Pancreas (tissue), 10 donors: ENCODE measurements at regions not wholly inside any gene's neighbourhood (a gene's known extent, or its start where the extent isn't known, plus 50 kb on each side); places are given as distances from the start of the nearest gene placed in this dataset.
A peak's percentile ranks its signal among the peaks of the same experiment; 100 is the strongest.
"Not testable (repeated sequence)": the region's sequence is repeated elsewhere in the genome, so short reads cannot be mapped to it uniquely, and the experiment has no call there.

Experiments used
- ATAC-seq, 4 donors: fragments of 200-7000 bp; cut with Tn5 transposase; one replicate each; pipeline versions ENCODE4 v1.8.0 to v1.9.1; 2020; ENCODE audit warnings: mild to moderate bottlenecking in 4 of 4, moderate library complexity in 4 of 4
- DNase-seq, 6 donors: peaks; one replicate each; pipeline ENCODE4 v3.0.0-alpha.2; 2020
- FAIRE-seq: peaks from 2 replicates; lab custom pipeline; 2012; peaks lifted over from hg19 to GRCh38; lab: Jason Lieb, UNC
- H3K27ac ChIP-seq, 4 donors: fragments of 200-600 bp; sonication (generic); 1 replicate in 3 of 4; 2 replicates in 1 of 4; pipeline versions ENCODE4 v1.5.0 to v1.8.0; 2020
- H3K27me3 ChIP-seq, 4 donors: fragments of 200-600 bp; one replicate each; pipeline ENCODE4 v1.8.0; 2021
- H3K36me3 ChIP-seq, 3 donors: fragments of 200-600 bp; sonication (generic) in 1 of 3; one replicate each; pipeline versions ENCODE4 v1.5.0 to v1.8.0; 2020 to 2021
- H3K4me1 ChIP-seq, 3 donors: fragments of 200-600 bp; one replicate each; pipeline ENCODE4 v1.8.0; 2021
- H3K4me3 ChIP-seq, 4 donors: fragments of 200-600 bp; sonication (generic) in 2 of 4; one replicate each; pipeline versions ENCODE4 v1.5.0 to v1.8.0; 2020 to 2021
- H3K9me3 ChIP-seq, 4 donors: fragments of 200-600 bp; one replicate each; pipeline ENCODE4 v1.8.0; 2021
- WGBS, 2 donors: extraction: QIAGEN DNeasy Blood & Tissue Kit; methylation state at CpG; one replicate each; pipeline ENCODE4 v1.1.7; 2013; 5-methylcytosine and 5-hydroxymethylcytosine counted together
- intact Hi-C, 3 donors: fragments of 100-400 bp; cut with DNase I; formaldehyde crosslinking; loops; one replicate each; pipeline versions ENCODE4 v1.11.1 to v1.14.2; 2022
- donor health status: healthy with polysubstance abuse.
- donor health status: DM: no; HTN: no; CAD: no; lungs with moderate emphysema.
- donor health status: DM: no; HTN: no; CAD: no.
- donor health status: control.
- donor health status: control.
- donor health status: Bipolar disorder and iron deficiency.
- donor health status: DM: yes; HTN: yes; CAD: no.
- donor health status: DM: no; HTN: no; CAD: no.
- donor health status: DM: no; HTN: no; CAD: no.
- donor health status: DM: yes; HTN: yes; CAD: no.

- FAIRE-seq, intact Hi-C loops, ATAC-seq, DNase-seq, H3K36me3 ChIP-seq, H3K9me3 ChIP-seq, H3K27me3 ChIP-seq, H3K4me3 ChIP-seq, H3K27ac ChIP-seq, H3K4me1 ChIP-seq: not testable (repeated sequence)
- WGBS, 2 donors = no CpG with 5 or more reads among the region's 12 CpGs
Measured at GRCh38 chr21:6538320-6538719, 3983.1 kb upstream of the TPTE start.

GRCh38 chr21:6539688-6540087 is 3981.7 kb upstream of the TPTE start:
- ATAC-seq, intact Hi-C loops, H3K4me1 ChIP-seq, H3K27ac ChIP-seq, H3K9me3 ChIP-seq, FAIRE-seq, H3K27me3 ChIP-seq, DNase-seq, H3K4me3 ChIP-seq, H3K36me3 ChIP-seq: not testable (repeated sequence)
- WGBS, 2 donors = no CpG with 5 or more reads among the region's 7 CpGs

- no CpG with 5 or more reads among the region's 11 CpGs for WGBS, 2 donors
- H3K4me1 ChIP-seq, DNase-seq, FAIRE-seq, intact Hi-C loops, H3K36me3 ChIP-seq, H3K9me3 ChIP-seq, H3K27ac ChIP-seq, H3K4me3 ChIP-seq, H3K27me3 ChIP-seq: not testable (repeated sequence)
- peak; percentile 88 to 96 (median 92) for ATAC-seq
Measured at GRCh38 chr21:6541036-6541435, 3980.3 kb upstream of the TPTE start.

GRCh38 chr21:6545288-6545687 is 3976.1 kb upstream of the TPTE start:
- H3K9me3 ChIP-seq, H3K4me1 ChIP-seq, H3K27ac ChIP-seq, H3K27me3 ChIP-seq, H3K4me3 ChIP-seq, FAIRE-seq, H3K36me3 ChIP-seq, DNase-seq, intact Hi-C loops: not testable (repeated sequence)
- no CpG with 5 or more reads among the region's 33 CpGs for WGBS, 2 donors
- peak in 3 of 4 donors; percentile 34 to 89 (median 62) for ATAC-seq

- H3K9me3 ChIP-seq, intact Hi-C loops, H3K27me3 ChIP-seq, H3K27ac ChIP-seq, FAIRE-seq, ATAC-seq, H3K4me1 ChIP-seq, H3K36me3 ChIP-seq, DNase-seq, H3K4me3 ChIP-seq: not testable (repeated sequence)
- no CpG with 5 or more reads among the region's 23 CpGs for WGBS, 2 donors
Measured at GRCh38 chr21:6551045-6551444, 3970.3 kb upstream of the TPTE start.

GRCh38 chr21:6553505-6554376 is 3967.6 kb upstream of the TPTE start:
- peak in 3 of 4 donors; percentile 12 to 23 (median 19) for ATAC-seq
- H3K36me3 ChIP-seq, H3K4me1 ChIP-seq, FAIRE-seq, H3K4me3 ChIP-seq, H3K27ac ChIP-seq, H3K27me3 ChIP-seq, intact Hi-C loops, DNase-seq, H3K9me3 ChIP-seq: not testable (repeated sequence)
- WGBS, 2 donors = no CpG with 5 or more reads among the region's 24 CpGs

GRCh38 chr21:6554377-6554864 is 3967.0 kb upstream of the TPTE start:
- FAIRE-seq, DNase-seq: not testable (repeated sequence)
- peak; percentile 28 to 86 (median 78) for ATAC-seq

GRCh38 chr21:6556516-6556915 is 3964.9 kb upstream of the TPTE start:
- H3K9me3 ChIP-seq, H3K36me3 ChIP-seq, intact Hi-C loops, H3K27ac ChIP-seq, H3K27me3 ChIP-seq, DNase-seq, ATAC-seq, H3K4me1 ChIP-seq, H3K4me3 ChIP-seq, FAIRE-seq: not testable (repeated sequence)
- WGBS, 2 donors = no CpG with 5 or more reads among the region's 3 CpGs

More at GRCh38 chr21:6554377-6554864, 3967.0 kb upstream of the TPTE start:
- H3K27ac ChIP-seq, H3K4me1 ChIP-seq, H3K9me3 ChIP-seq, H3K27me3 ChIP-seq, H3K4me3 ChIP-seq, H3K36me3 ChIP-seq, intact Hi-C loops: not testable (repeated sequence)
- WGBS, 2 donors = no CpG with 5 or more reads among the region's 9 CpGs

GRCh38 chr21:6557415-6557814 is 3964.0 kb upstream of the TPTE start:
- H3K4me1 ChIP-seq, H3K27ac ChIP-seq, H3K27me3 ChIP-seq, H3K36me3 ChIP-seq, H3K9me3 ChIP-seq, FAIRE-seq, ATAC-seq, H3K4me3 ChIP-seq, intact Hi-C loops: not testable (repeated sequence)
- peak in 1 of 6 donors; percentile 2 for DNase-seq
- 77 to 88% methylated on average over 2 to 4 of the region's 14 CpGs for WGBS, 2 donors

- H3K4me1 ChIP-seq, DNase-seq, H3K36me3 ChIP-seq, intact Hi-C loops, H3K27me3 ChIP-seq, ATAC-seq, H3K27ac ChIP-seq, FAIRE-seq, H3K4me3 ChIP-seq, H3K9me3 ChIP-seq: not testable (repeated sequence)
- 100% methylated on average over 1 of the region's 10 CpGs; no CpG with 5 or more reads in 1 of the 2 donors for WGBS, 2 donors
Measured at GRCh38 chr21:6561168-6561567, 3960.2 kb upstream of the TPTE start.

- FAIRE-seq, H3K4me3 ChIP-seq, H3K4me1 ChIP-seq, H3K9me3 ChIP-seq, H3K27me3 ChIP-seq, ATAC-seq, H3K27ac ChIP-seq, H3K36me3 ChIP-seq, intact Hi-C loops: not testable (repeated sequence)
- peak in 1 of 6 donors; percentile 29 for DNase-seq
- no CpG with 5 or more reads among the region's 9 CpGs for WGBS, 2 donors
Measured at GRCh38 chr21:6561578-6561977, 3959.8 kb upstream of the TPTE start.

- 10 to 13% methylated on average over 3 to 14 of the region's 44 CpGs for WGBS, 2 donors
- H3K27me3 ChIP-seq, H3K4me3 ChIP-seq, intact Hi-C loops, H3K27ac ChIP-seq, FAIRE-seq, H3K4me1 ChIP-seq, H3K9me3 ChIP-seq, H3K36me3 ChIP-seq: not testable (repeated sequence)
- ATAC-seq (peak in 2 of 4 donors; percentile 24 to 42), DNase-seq (peak in 2 of 6 donors; percentile 8 to 43)
Measured at GRCh38 chr21:6564543-6565166, 3956.7 kb upstream of the TPTE start.
